Caco-2 (cell line): ENCODE measurements at regions not wholly inside any gene's neighbourhood (a gene's known extent, or its start where the extent isn't known, plus 50 kb on each side); places are given as distances from the start of the nearest gene placed in this dataset.

Experiments used
- BruUV-seq: library from RNA; stranded (reverse); fragments of 400-500 nt; replicated peaks from 2 replicates; lab custom pipeline; 2021; lab: Mats Ljungman, UMichigan
- CTCF ChIA-PET: fragments of 300-600 bp; sonication (Branson Sonifier 250); formaldehyde crosslinking; loops from one replicate; lab custom pipeline; 2022; ENCODE audit warnings: antibody characterized with exemption; lab: Charles Lee
- POLR2A ChIA-PET: fragments of 300-600 bp; sonication (Branson Sonifier 250); formaldehyde crosslinking; loops from one replicate; lab custom pipeline; 2022; ENCODE audit warnings: antibody characterized with exemption; lab: Charles Lee
- DNase-seq, 2 experiments: peaks; one replicate each; pipeline versions ENCODE4 v3.0.0 to v3.0.0-alpha.2; 2020 to 2022
- H3K27me3 ChIP-seq: replicated peaks from 2 replicates; pipeline ENCODE4 v1.6.0; 2011; ENCODE audit warnings: low read length; ENCODE audit not compliant: control insufficient read depth, insufficient read depth
- H3K36me3 ChIP-seq: 2 replicates; pipeline ENCODE4 v1.5.1; 2011; ENCODE audit warnings: low read length; ENCODE audit not compliant: control insufficient read depth, insufficient read depth
- H3K4me1 ChIP-seq: fragments of 250-450 bp; sonication (Bioruptor Pico); 2 replicates; pipeline ENCODE4 v1.5.1; 2020; ENCODE audit warnings: mild to moderate bottlenecking
- H3K4me3 ChIP-seq: 2 replicates; pipeline ENCODE4 v1.5.1; 2011; ENCODE audit warnings: low read depth, mild to moderate bottlenecking, control low read depth, low read length
- H3K9me3 ChIP-seq: fragments of 250-450 bp; sonication (Bioruptor Pico); 2 replicates; pipeline ENCODE4 v1.5.1; 2020; ENCODE audit warnings: mild to moderate bottlenecking, moderate library complexity
- H3K27ac Mint-ChIP-seq: one replicate; pipeline ENCODE4 v1.8.0; 2022; ENCODE audit warnings: mixed read lengths; ENCODE audit not compliant: unreplicated experiment
- H3K27me3 Mint-ChIP-seq: one replicate; pipeline ENCODE4 v1.8.0; 2022; ENCODE audit warnings: mixed read lengths; ENCODE audit not compliant: insufficient read depth, unreplicated experiment
- H3K36me3 Mint-ChIP-seq: one replicate; pipeline ENCODE4 v1.8.0; 2022; ENCODE audit warnings: mild to moderate bottlenecking, mixed read lengths; ENCODE audit not compliant: insufficient read depth, unreplicated experiment
- H3K4me1 Mint-ChIP-seq: one replicate; pipeline ENCODE4 v1.8.0; 2022; ENCODE audit warnings: low read depth, mixed read lengths; ENCODE audit not compliant: unreplicated experiment
- H3K4me3 Mint-ChIP-seq: one replicate; pipeline ENCODE4 v1.8.0; 2022; ENCODE audit warnings: mild to moderate bottlenecking, moderate library complexity, mixed read lengths; ENCODE audit not compliant: unreplicated experiment
- H3K9me3 Mint-ChIP-seq: one replicate; pipeline ENCODE4 v1.8.0; 2022; ENCODE audit warnings: mixed read lengths; ENCODE audit not compliant: unreplicated experiment
- intact Hi-C: fragments of 100-400 bp; cut with micrococcal nuclease; formaldehyde crosslinking; loops from one replicate; pipeline ENCODE4 v1.10.0; 2022; ENCODE audit not compliant: unreplicated experiment
- TF ChIP-seq, protein P1 (sequence below), 2 experiments: fragments of 200-600 bp in 1 of 2; IDR thresholded peaks; 1 replicate in 1 of 2; 2 replicates in 1 of 2; pipeline versions ENCODE4 v1.5.1 to v1.8.0; 2011 to 2022; ENCODE audit warnings: antibody characterized with exemption in 1 of 2, control low read depth in 1 of 2, inconsistent platforms in 1 of 2, low read depth in 1 of 2, low read length in 1 of 2, mild to moderate bottlenecking in 1 of 2, moderate library complexity in 1 of 2; ENCODE audit not compliant: insufficient read depth in 1 of 2, severe bottlenecking in 1 of 2, unreplicated experiment in 1 of 2

- no peaks in the 10 kb centered on the region for H3K4me1 ChIP-seq
- BruUV-seq, result no TSS peak
- no peaks in the 10 kb centered on the region for H3K27me3 ChIP-seq
- intact Hi-C loops, result no loop called here
- Mint-ChIP-seq H3K4me3 (no peak overlapping the region), H3K27ac (no peak overlapping the region), H3K4me1 (no peaks in the 10 kb centered on the region), H3K27me3 (peaks cover 5% of the 10 kb centered on the region), H3K36me3 (no peaks in the 10 kb centered on the region), H3K9me3 (no peaks in the 10 kb centered on the region)
- no peak overlapping the region for H3K4me3 ChIP-seq
- TF ChIP-seq, protein P1, sequence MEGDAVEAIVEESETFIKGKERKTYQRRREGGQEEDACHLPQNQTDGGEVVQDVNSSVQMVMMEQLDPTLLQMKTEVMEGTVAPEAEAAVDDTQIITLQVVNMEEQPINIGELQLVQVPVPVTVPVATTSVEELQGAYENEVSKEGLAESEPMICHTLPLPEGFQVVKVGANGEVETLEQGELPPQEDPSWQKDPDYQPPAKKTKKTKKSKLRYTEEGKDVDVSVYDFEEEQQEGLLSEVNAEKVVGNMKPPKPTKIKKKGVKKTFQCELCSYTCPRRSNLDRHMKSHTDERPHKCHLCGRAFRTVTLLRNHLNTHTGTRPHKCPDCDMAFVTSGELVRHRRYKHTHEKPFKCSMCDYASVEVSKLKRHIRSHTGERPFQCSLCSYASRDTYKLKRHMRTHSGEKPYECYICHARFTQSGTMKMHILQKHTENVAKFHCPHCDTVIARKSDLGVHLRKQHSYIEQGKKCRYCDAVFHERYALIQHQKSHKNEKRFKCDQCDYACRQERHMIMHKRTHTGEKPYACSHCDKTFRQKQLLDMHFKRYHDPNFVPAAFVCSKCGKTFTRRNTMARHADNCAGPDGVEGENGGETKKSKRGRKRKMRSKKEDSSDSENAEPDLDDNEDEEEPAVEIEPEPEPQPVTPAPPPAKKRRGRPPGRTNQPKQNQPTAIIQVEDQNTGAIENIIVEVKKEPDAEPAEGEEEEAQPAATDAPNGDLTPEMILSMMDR (IDR thresholded peaks at IDR 0.05; ENCODE audit: insufficient read depth in 1 of 2, low read depth in 1 of 2, low read length in 1 of 2, severe bottlenecking in 1 of 2, unreplicated experiment in 1 of 2), result no peak
- CTCF ChIA-PET, result no interaction called here
- POLR2A ChIA-PET, result no interaction called here
- no peaks in the 10 kb centered on the region for H3K36me3 ChIP-seq
- H3K9me3 ChIP-seq, result no peaks in the 10 kb centered on the region
- no peak for DNase-seq
These were observed 445.6 kb upstream of the FRG2C start for GRCh38 chr3:75218577-75218976.

- no peaks in the 10 kb centered on the region for H3K4me1 ChIP-seq
- TF ChIP-seq, protein P1 (IDR thresholded peaks at IDR 0.05; ENCODE audit: insufficient read depth in 1 of 2, low read depth in 1 of 2, low read length in 1 of 2, severe bottlenecking in 1 of 2, unreplicated experiment in 1 of 2), result no peak
- no peaks in the 10 kb centered on the region for H3K9me3 ChIP-seq
- ChIA-PET POLR2A (no interaction called here), CTCF (no interaction called here)
- no peaks in the 10 kb centered on the region for H3K4me1 Mint-ChIP-seq
- no peak for DNase-seq
- H3K27me3 ChIP-seq, result no peaks in the 10 kb centered on the region
- H3K27ac Mint-ChIP-seq, result no peak overlapping the region
- intact Hi-C loops, result no loop called here
- H3K36me3 ChIP-seq, result no peaks in the 10 kb centered on the region
- no peak overlapping the region for H3K4me3 Mint-ChIP-seq
- no peaks in the 10 kb centered on the region for H3K9me3 Mint-ChIP-seq
- H3K27me3 Mint-ChIP-seq, result no peaks in the 10 kb centered on the region
- no peaks in the 10 kb centered on the region for H3K36me3 Mint-ChIP-seq
- H3K4me3 ChIP-seq, result no peak overlapping the region
- no TSS peak for BruUV-seq
These were observed 443.2 kb upstream of the FRG2C start for GRCh38 chr3:75220932-75221331.

- DNase-seq, result no peak
- CTCF ChIA-PET, result no interaction called here
- H3K4me3 ChIP-seq, result no peak overlapping the region
- Mint-ChIP-seq H3K27me3 (no peaks in the 10 kb centered on the region), H3K9me3 (no peaks in the 10 kb centered on the region), H3K4me1 (no peaks in the 10 kb centered on the region), H3K27ac (no peak overlapping the region), H3K4me3 (no peak overlapping the region), H3K36me3 (no peaks in the 10 kb centered on the region)
- H3K4me1 ChIP-seq, result no peaks in the 10 kb centered on the region
- TF ChIP-seq, protein P1 (IDR thresholded peaks at IDR 0.05; ENCODE audit: insufficient read depth in 1 of 2, low read depth in 1 of 2, low read length in 1 of 2, severe bottlenecking in 1 of 2, unreplicated experiment in 1 of 2), result no peak
- POLR2A ChIA-PET, result no interaction called here
- intact Hi-C loops, result no loop called here
- no peaks in the 10 kb centered on the region for H3K27me3 ChIP-seq
- BruUV-seq, result no TSS peak
- H3K9me3 ChIP-seq, result no peaks in the 10 kb centered on the region
- no peaks in the 10 kb centered on the region for H3K36me3 ChIP-seq
These were observed 439.7 kb upstream of the FRG2C start for GRCh38 chr3:75224412-75224811.
